Vagina (tissue), 2 donors: ENCODE measurements at regions not wholly inside any gene's neighbourhood (a gene's known extent, or its start where the extent isn't known, plus 50 kb on each side); places are given as distances from the start of the nearest gene placed in this dataset.

Source experiments
- POLR2A ChIP-seq, 2 donors: fragments of 450-650 bp; IDR thresholded peaks; one replicate each; pipeline ENCODE4 v1.6.1; 2017; ENCODE audit warnings: antibody characterized with exemption in 2 of 2, mild to moderate bottlenecking in 2 of 2, moderate library complexity in 2 of 2
- POLR2AphosphoS5 ChIP-seq, 2 donors: sonication (generic); formaldehyde crosslinking; IDR thresholded peaks; one replicate each; pipeline ENCODE4 v1.9.0; 2017; ENCODE audit warnings: antibody characterized with exemption in 2 of 2, mild to moderate bottlenecking in 2 of 2, low read depth in 1 of 2; ENCODE audit not compliant: insufficient read depth in 1 of 2
- TF ChIP-seq, protein P1 (sequence below), 3 experiments: fragments of 450-650 bp in 2 of 3; fragments of 200-600 bp in 1 of 3; sonication (generic) in 1 of 3; IDR thresholded peaks; one replicate each; pipeline ENCODE4 v1.5.1; 2017 to 2019; ENCODE audit warnings: antibody characterized with exemption in 3 of 3, mild to moderate bottlenecking in 2 of 3, moderate library complexity in 2 of 3

DNA sequence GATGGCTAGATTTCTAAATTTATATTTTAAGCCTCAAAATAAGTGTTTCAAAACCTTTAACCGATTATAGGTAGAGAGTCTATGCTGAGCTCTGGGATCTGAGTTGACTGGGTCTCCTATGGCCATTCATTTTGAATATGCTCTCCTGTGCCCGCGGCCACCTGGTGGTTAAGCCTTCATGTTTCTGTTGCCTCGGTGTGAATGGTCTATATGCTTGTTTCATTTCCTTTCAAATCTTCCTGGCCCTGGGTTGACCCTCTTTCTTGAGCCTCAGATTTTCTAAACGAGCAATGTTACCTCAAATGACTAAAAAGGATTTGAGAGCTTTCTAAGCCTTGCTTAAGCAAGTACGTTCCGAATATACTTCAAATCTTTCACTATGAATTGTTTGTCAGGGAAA lies 789.4 kb upstream of the KIRREL3 start:
- TF ChIP-seq, protein P1, sequence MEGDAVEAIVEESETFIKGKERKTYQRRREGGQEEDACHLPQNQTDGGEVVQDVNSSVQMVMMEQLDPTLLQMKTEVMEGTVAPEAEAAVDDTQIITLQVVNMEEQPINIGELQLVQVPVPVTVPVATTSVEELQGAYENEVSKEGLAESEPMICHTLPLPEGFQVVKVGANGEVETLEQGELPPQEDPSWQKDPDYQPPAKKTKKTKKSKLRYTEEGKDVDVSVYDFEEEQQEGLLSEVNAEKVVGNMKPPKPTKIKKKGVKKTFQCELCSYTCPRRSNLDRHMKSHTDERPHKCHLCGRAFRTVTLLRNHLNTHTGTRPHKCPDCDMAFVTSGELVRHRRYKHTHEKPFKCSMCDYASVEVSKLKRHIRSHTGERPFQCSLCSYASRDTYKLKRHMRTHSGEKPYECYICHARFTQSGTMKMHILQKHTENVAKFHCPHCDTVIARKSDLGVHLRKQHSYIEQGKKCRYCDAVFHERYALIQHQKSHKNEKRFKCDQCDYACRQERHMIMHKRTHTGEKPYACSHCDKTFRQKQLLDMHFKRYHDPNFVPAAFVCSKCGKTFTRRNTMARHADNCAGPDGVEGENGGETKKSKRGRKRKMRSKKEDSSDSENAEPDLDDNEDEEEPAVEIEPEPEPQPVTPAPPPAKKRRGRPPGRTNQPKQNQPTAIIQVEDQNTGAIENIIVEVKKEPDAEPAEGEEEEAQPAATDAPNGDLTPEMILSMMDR (IDR thresholded peaks at IDR 0.05): no peak
- TF ChIP-seq POLR2A (IDR thresholded peaks at IDR 0.05) (no peak), POLR2AphosphoS5 (IDR thresholded peaks at IDR 0.05; ENCODE audit: insufficient read depth in 1 of 2, low read depth in 1 of 2) (no peak)
